ENCODE measurements at regions not wholly inside any gene's neighbourhood (a gene's known extent, or its start where the extent isn't known, plus 50 kb on each side); places are given as distances from the start of the nearest gene placed in this dataset.

DNA sequence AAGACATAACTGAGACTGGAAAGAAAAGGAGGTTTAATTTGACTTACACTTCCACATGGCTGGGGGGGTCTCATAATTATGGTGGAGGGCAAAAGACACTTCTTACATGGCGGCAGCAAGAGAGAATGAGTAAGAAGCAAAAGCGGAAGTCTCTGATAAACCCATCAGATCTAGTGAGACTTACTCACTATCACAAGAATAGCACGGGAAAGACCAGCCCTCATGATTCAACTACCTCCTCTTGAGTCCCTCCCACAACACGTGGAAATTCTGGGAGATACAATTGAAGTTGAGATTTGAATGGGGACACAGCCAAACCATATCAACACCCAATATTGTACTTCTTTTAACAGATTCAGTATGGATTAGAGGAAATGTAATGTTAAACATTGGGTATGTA, 646.6 kb downstream of the ANKRD50 start:
- TF ChIP-seq MXI1 (conservative IDR thresholded peaks at IDR 0.05; ENCODE audit: poor library complexity, severe bottlenecking) (no peak), CTCF (IDR thresholded peaks at IDR 0.05; ENCODE audit: poor library complexity, severe bottlenecking) (no peak), EZH2 (IDR thresholded peaks at IDR 0.05; ENCODE audit: borderline replicate concordance, insufficient read depth, low read length, poor library complexity, severe bottlenecking) (no peak)

Measured in neural cell (in vitro differentiated cells).